ENCODE measurements at regions not wholly inside any gene's neighbourhood (a gene's known extent, or its start where the extent isn't known, plus 50 kb on each side); places are given as distances from the start of the nearest gene placed in this dataset.

DNA sequence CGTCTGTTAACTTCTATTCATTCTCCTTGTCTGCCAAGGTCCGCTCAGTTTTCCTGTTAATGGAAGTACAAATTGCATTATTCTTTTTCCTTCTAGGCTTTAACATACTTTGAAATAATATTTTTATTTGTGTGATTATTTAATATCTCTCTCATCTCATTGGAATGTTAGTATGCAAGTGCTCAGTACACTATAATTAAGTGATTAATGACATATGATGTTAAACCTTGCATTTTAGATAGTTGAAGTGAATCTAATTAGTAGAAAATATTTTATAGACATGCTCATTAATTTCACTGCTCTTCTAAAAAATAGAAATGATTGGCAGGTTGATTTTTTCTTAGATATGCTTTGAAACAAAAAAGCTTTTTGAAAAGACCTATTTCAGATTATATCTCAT is 1079.8 kb downstream of the RAPGEF2 start:
- Histone ChIP-seq H3K9me3 (no peaks in the 10 kb centered on the region), H3K36me3 (ENCODE audit: insufficient read depth in 1 of 2, low read depth in 1 of 2) (no peaks in the 10 kb centered on the region), H3K27ac (no peak overlapping the region), H3K4me3 (no peak overlapping the region), H3K27me3 (ENCODE audit: insufficient read depth in 3 of 3, low read length in 2 of 3) (no peaks in the 10 kb centered on the region), H3K4me1 (no peaks in the 10 kb centered on the region)
- TF ChIP-seq CTCF (IDR thresholded peaks at IDR 0.05) = no peak
- 78 to 88% (median 81%) methylated on average over 2 of the region's 2 CpGs for WGBS, 3 donors
- intact Hi-C loops (cut with DNase I) = no loop called here
- no peak for ATAC-seq
- DNase-seq = no peak

GRCh38 chr4:160184884-160185283 is 1082.0 kb downstream of the RAPGEF2 start:
- WGBS, 3 donors = 92 to 100% (median 98%) methylated on average over 3 to 4 of the region's 4 CpGs
- H3K9me3 ChIP-seq = no peaks in the 10 kb centered on the region
- no peaks in the 10 kb centered on the region for H3K27me3 ChIP-seq (ENCODE audit: insufficient read depth in 3 of 3, low read length in 2 of 3)
- no peak overlapping the region for H3K4me3 ChIP-seq
- TF ChIP-seq CTCF (IDR thresholded peaks at IDR 0.05) = no peak
- DNase-seq = no peak
- no peaks in the 10 kb centered on the region for H3K4me1 ChIP-seq
- H3K36me3 ChIP-seq (ENCODE audit: insufficient read depth in 1 of 2, low read depth in 1 of 2) = no peaks in the 10 kb centered on the region
- no peak for ATAC-seq
- H3K27ac ChIP-seq = no peak overlapping the region
- intact Hi-C loops (cut with DNase I) = no loop called here

DNA sequence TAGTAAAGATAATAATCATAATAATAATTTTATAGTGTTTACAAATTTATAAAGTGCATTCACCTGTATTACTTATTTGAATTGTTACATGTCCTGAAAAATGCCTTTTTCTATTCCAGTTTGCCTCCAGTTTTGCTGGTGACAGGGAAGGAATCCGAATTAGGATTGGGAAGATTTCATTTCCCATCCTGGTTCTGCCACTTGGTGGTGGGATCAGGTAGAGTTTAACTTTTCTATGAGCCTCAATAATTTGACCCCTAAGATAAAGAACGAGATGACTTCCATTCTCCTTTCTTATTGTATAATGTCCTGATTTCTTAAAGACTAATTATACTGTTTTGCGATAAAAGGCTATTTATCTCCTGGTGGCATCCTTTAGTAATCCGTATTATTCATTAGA is 1090.9 kb downstream of the RAPGEF2 start:
- H3K4me3 ChIP-seq = no peak overlapping the region
- no peaks in the 10 kb centered on the region for H3K36me3 ChIP-seq (ENCODE audit: insufficient read depth in 1 of 2, low read depth in 1 of 2)
- no peaks in the 10 kb centered on the region for H3K27me3 ChIP-seq (ENCODE audit: insufficient read depth in 3 of 3, low read length in 2 of 3)
- no peak for TF ChIP-seq CTCF (IDR thresholded peaks at IDR 0.05)
- DNase-seq (no peak), ATAC-seq (no peak)
- H3K4me1 ChIP-seq = no peaks in the 10 kb centered on the region
- no peaks in the 10 kb centered on the region for H3K9me3 ChIP-seq
- WGBS, 3 donors = 83 to 89% (median 87%) methylated on average over 4 of the region's 4 CpGs
- no peak overlapping the region for H3K27ac ChIP-seq
- intact Hi-C loops (cut with DNase I) = no loop called here

GRCh38 chr4:160194716-160195115 is 1091.8 kb downstream of the RAPGEF2 start:
- Histone ChIP-seq H3K27me3 (ENCODE audit: insufficient read depth in 3 of 3, low read length in 2 of 3) (no peaks in the 10 kb centered on the region), H3K4me1 (no peaks in the 10 kb centered on the region), H3K4me3 (no peak overlapping the region), H3K36me3 (ENCODE audit: insufficient read depth in 1 of 2, low read depth in 1 of 2) (no peaks in the 10 kb centered on the region), H3K27ac (no peak overlapping the region), H3K9me3 (no peaks in the 10 kb centered on the region)
- ATAC-seq = no peak
- no peak for TF ChIP-seq CTCF (IDR thresholded peaks at IDR 0.05)
- DNase-seq = no peak
- 78 to 81% (median 80%) methylated on average over 5 of the region's 5 CpGs for whole genome bisulfite sequencing, 3 donors
- intact Hi-C loops (cut with DNase I) = no loop called here

DNA sequence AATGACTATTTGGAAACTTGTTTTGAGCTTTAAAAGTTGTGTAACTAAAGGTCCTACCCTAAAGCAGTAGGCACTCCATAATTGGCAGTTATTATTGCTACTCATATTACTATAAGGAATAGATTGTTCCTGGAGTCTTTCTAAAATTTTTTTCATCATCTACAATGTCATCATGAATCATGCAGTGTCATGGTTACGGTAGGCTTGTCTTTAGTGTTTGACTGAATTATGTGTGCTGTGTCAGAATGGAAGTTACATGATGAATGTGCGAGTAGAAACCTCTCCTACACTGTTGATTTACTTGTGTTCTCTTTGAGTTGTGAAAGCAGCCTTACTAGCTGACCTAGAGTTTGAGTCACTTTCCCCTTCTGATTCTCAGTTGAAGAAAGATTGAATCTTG is 1099.9 kb downstream of the RAPGEF2 start:
- ATAC-seq = no peak
- intact Hi-C loops (cut with DNase I) = no loop called here
- DNase-seq = no peak
- 53 to 61% (median 54%) methylated on average over 2 of the region's 2 CpGs for whole genome bisulfite sequencing, 3 donors
- Histone ChIP-seq H3K36me3 (ENCODE audit: insufficient read depth in 1 of 2, low read depth in 1 of 2) (no peaks in the 10 kb centered on the region), H3K27me3 (ENCODE audit: insufficient read depth in 3 of 3, low read length in 2 of 3) (no peaks in the 10 kb centered on the region), H3K27ac (no peak overlapping the region), H3K4me1 (no peaks in the 10 kb centered on the region), H3K4me3 (no peak overlapping the region), H3K9me3 (no peaks in the 10 kb centered on the region)
- no peak for TF ChIP-seq CTCF (IDR thresholded peaks at IDR 0.05)
